H1 (cell line): ENCODE measurements at regions not wholly inside any gene's neighbourhood (a gene's known extent, or its start where the extent isn't known, plus 50 kb on each side); places are given as distances from the start of the nearest gene placed in this dataset.

ENCODE experiments used
- CTCF ChIA-PET: fragments of 300-600 bp; sonication (Branson Sonifier 250); formaldehyde crosslinking; loops from one replicate; lab custom pipeline; 2021; ENCODE audit not compliant: partially characterized antibody; lab: Charles Lee
- POLR2A ChIA-PET: fragments of 300-600 bp; sonication (Branson Sonifier 250); formaldehyde crosslinking; loops from one replicate; lab custom pipeline; 2021; ENCODE audit warnings: inconsistent platforms; ENCODE audit not compliant: partially characterized antibody; lab: Charles Lee
- DNase-seq, 2 experiments: peaks; one replicate each; pipeline versions ENCODE4 v3.0.0 to v3.0.0-alpha.2; 2010 to 2022; ENCODE audit warnings: low spot score in 2 of 2, low read depth in 1 of 2, mixed read lengths in 1 of 2
- FAIRE-seq: peaks from 2 replicates; lab custom pipeline; 2011; peaks lifted over from hg19 to GRCh38; lab: Jason Lieb, UNC
- H2AFZ ChIP-seq: 2 replicates; pipeline ENCODE4 v1.8.1; 2012; ENCODE audit warnings: low read length, inconsistent platforms
- H2AK5ac ChIP-seq: 2 replicates; pipeline ENCODE4 v1.6.1; 2013; ENCODE audit warnings: low read depth, low read length
- H2BK120ac ChIP-seq: replicated peaks from 2 replicates; pipeline ENCODE3; 2013; ENCODE audit warnings: low read depth, low read length, inconsistent platforms
- H2BK12ac ChIP-seq: 2 replicates; pipeline ENCODE4 v1.6.1; 2013; ENCODE audit warnings: low read depth, low read length
- H2BK15ac ChIP-seq: 2 replicates; pipeline ENCODE4 v1.6.1; 2013; ENCODE audit warnings: low read length
- H2BK20ac ChIP-seq: 2 replicates; pipeline ENCODE4 v1.6.1; 2013; ENCODE audit warnings: low read length
- H2BK5ac ChIP-seq: 2 replicates; pipeline ENCODE4 v1.6.1; 2013; ENCODE audit warnings: low read depth, low read length
- H3K14ac ChIP-seq: 2 replicates; pipeline ENCODE4 v1.6.1; 2013; ENCODE audit warnings: inconsistent platforms; ENCODE audit not compliant: insufficient read length
- H3K18ac ChIP-seq: 2 replicates; pipeline ENCODE4 v1.6.1; 2013; ENCODE audit warnings: low read length; ENCODE audit errors: extremely low read depth
- H3K23ac ChIP-seq: 2 replicates; pipeline ENCODE4 v1.6.1; 2013; ENCODE audit warnings: inconsistent platforms; ENCODE audit not compliant: insufficient read length
- H3K23me2 ChIP-seq: 2 replicates; pipeline ENCODE4 v1.6.1; 2013; ENCODE audit warnings: low read depth, low read length
- H3K27ac ChIP-seq: 2 replicates; pipeline ENCODE4 v1.6.1; 2011; ENCODE audit warnings: low read depth, low read length, inconsistent platforms
- H3K27me3 ChIP-seq, 4 experiments: replicated peaks in 1 of 4; 1 replicate in 1 of 4; 2 replicates in 3 of 4; pipeline versions ENCODE4 v1.6.1 to v1.8.1; 2011 to 2013; ENCODE audit warnings: low read length in 3 of 4, mild to moderate bottlenecking in 3 of 4, inconsistent platforms in 2 of 4, mixed read lengths in 2 of 4, moderate library complexity in 1 of 4; ENCODE audit not compliant: control insufficient read depth in 3 of 4, insufficient read depth in 3 of 4; ENCODE audit errors: extremely low read depth in 1 of 4
- H3K36me3 ChIP-seq, 4 experiments: 2 replicates each; pipeline versions ENCODE4 v1.6.1 to v1.8.1; 2011 to 2013; ENCODE audit warnings: mild to moderate bottlenecking in 4 of 4, low read length in 3 of 4, moderate library complexity in 2 of 4, control low read depth in 1 of 4, inconsistent platforms in 1 of 4; ENCODE audit not compliant: insufficient read depth in 4 of 4, control insufficient read depth in 2 of 4
- H3K4ac ChIP-seq: replicated peaks from 2 replicates; pipeline ENCODE3; 2013; ENCODE audit warnings: low read length, low read depth, mixed read lengths, inconsistent platforms; ENCODE audit not compliant: insufficient read length
- H3K4me1 ChIP-seq, 4 experiments: replicated peaks in 1 of 4; 1 replicate in 1 of 4; 2 replicates in 3 of 4; pipeline versions ENCODE4 v1.6.1 to v1.8.1; 2011 to 2013; ENCODE audit warnings: low read length in 3 of 4, inconsistent platforms in 2 of 4, mixed read lengths in 1 of 4; ENCODE audit not compliant: insufficient read depth in 4 of 4, control insufficient read depth in 3 of 4
- H3K4me2 ChIP-seq, 2 experiments: 2 replicates each; pipeline versions ENCODE4 v1.6.1 to v1.8.1; 2011 to 2013; ENCODE audit warnings: low read depth in 2 of 2, low read length in 2 of 2, control low read depth in 1 of 2, inconsistent platforms in 1 of 2, mild to moderate bottlenecking in 1 of 2; ENCODE audit not compliant: insufficient read depth in 1 of 2
- H3K4me3 ChIP-seq, 4 experiments: fragments of 200-600, 300-600 bp in 1 of 4; sonication (generic), shearing (Covaris generic), sonication (Bioruptor Twin) in 1 of 4; 2 replicates each; pipeline versions ENCODE4 v1.5.1 to v1.8.1; 2011 to 2016; ENCODE audit warnings: low read length in 4 of 4, low read depth in 3 of 4, control low read depth in 2 of 4, inconsistent platforms in 2 of 4, mild to moderate bottlenecking in 2 of 4, mixed read lengths in 1 of 4, moderate library complexity in 1 of 4; ENCODE audit not compliant: insufficient read depth in 2 of 4; ENCODE audit errors: extremely low read depth in 1 of 4
- H3K56ac ChIP-seq: replicated peaks from 2 replicates; pipeline ENCODE3; 2013; ENCODE audit warnings: low read depth, mild to moderate bottlenecking, mixed read lengths, low read length, inconsistent platforms; ENCODE audit not compliant: insufficient read length
- H3K79me1 ChIP-seq: 2 replicates; pipeline ENCODE4 v1.6.1; 2013; ENCODE audit warnings: low read depth, low read length, control low read depth
- H3K79me2 ChIP-seq, 2 experiments: 2 replicates each; pipeline versions ENCODE4 v1.6.1 to v1.8.1; 2012 to 2013; ENCODE audit warnings: low read length in 2 of 2, mild to moderate bottlenecking in 2 of 2, inconsistent platforms in 1 of 2; ENCODE audit not compliant: insufficient read depth in 2 of 2, control insufficient read depth in 1 of 2
- H3K9ac ChIP-seq, 4 experiments: replicated peaks in 1 of 4; 1 replicate in 1 of 4; 2 replicates in 3 of 4; pipeline versions ENCODE4 v1.6.1 to v1.8.1; 2011 to 2013; ENCODE audit warnings: low read depth in 3 of 4, low read length in 3 of 4, control low read depth in 2 of 4, mild to moderate bottlenecking in 2 of 4, moderate library complexity in 2 of 4, inconsistent platforms in 1 of 4; ENCODE audit errors: extremely low read depth in 1 of 4
- H3K9me3 ChIP-seq, 2 experiments: 2 replicates each; pipeline versions ENCODE4 v1.6.1 to v1.8.1; 2012 to 2013; ENCODE audit warnings: mild to moderate bottlenecking in 2 of 2, moderate library complexity in 2 of 2, control low read depth in 1 of 2, inconsistent platforms in 1 of 2, low read depth in 1 of 2, low read length in 1 of 2, mixed read lengths in 1 of 2; ENCODE audit not compliant: insufficient read depth in 2 of 2
- H4K20me1 ChIP-seq, 2 experiments: replicated peaks in 1 of 2; 2 replicates each; pipeline versions ENCODE3 to v1.8.1; 2011 to 2013; ENCODE audit warnings: inconsistent platforms in 2 of 2, low read length in 2 of 2, mild to moderate bottlenecking in 1 of 2; ENCODE audit not compliant: insufficient read depth in 2 of 2, control insufficient read depth in 1 of 2
- H4K5ac ChIP-seq: 2 replicates; pipeline ENCODE4 v1.6.1; 2013; ENCODE audit warnings: low read length, low read depth, mixed read lengths, inconsistent platforms; ENCODE audit not compliant: insufficient read length
- H4K8ac ChIP-seq: 2 replicates; pipeline ENCODE4 v1.8.0; 2013; ENCODE audit warnings: mild to moderate bottlenecking, moderate library complexity, low read length, inconsistent platforms; ENCODE audit not compliant: insufficient read depth; ENCODE audit errors: extremely low read depth
- H4K91ac ChIP-seq: replicated peaks from 2 replicates; pipeline ENCODE3; 2013; ENCODE audit warnings: low read length, mixed read lengths, inconsistent platforms; ENCODE audit not compliant: insufficient read length
- BACH1 ChIP-seq: IDR thresholded peaks from 2 replicates; pipeline ENCODE4 v1.6.1; 2012; ENCODE audit warnings: low read length, improper control_type of control experiment
- CHD1 ChIP-seq: IDR thresholded peaks from 2 replicates; pipeline ENCODE4 v1.6.1; 2012; ENCODE audit warnings: low read depth, low read length, improper control_type of control experiment
- CHD2 ChIP-seq: IDR thresholded peaks from 2 replicates; pipeline ENCODE4 v1.6.1; 2012; ENCODE audit warnings: low read length, improper control_type of control experiment
- EZH2 ChIP-seq: fragments of 200-600 bp; sonication (generic); IDR thresholded peaks from 2 replicates; pipeline ENCODE4 v1.7.1; 2012; ENCODE audit warnings: low read depth, mild to moderate bottlenecking, moderate library complexity, low read length, inconsistent platforms; ENCODE audit not compliant: severe bottlenecking
- HDAC2 ChIP-seq, 2 experiments: fragments of 300-600 bp in 1 of 2; sonication (generic) in 1 of 2; IDR thresholded peaks; 2 replicates each; pipeline ENCODE4 v1.6.1; 2011 to 2012; ENCODE audit warnings: low read depth in 2 of 2, low read length in 2 of 2, mild to moderate bottlenecking in 2 of 2, moderate library complexity in 2 of 2, borderline replicate concordance in 1 of 2, inconsistent platforms in 1 of 2
- PHF8 ChIP-seq: fragments of 200-600 bp; sonication (generic); conservative IDR thresholded peaks from 2 replicates; pipeline ENCODE4 v1.7.1; 2012; ENCODE audit warnings: low read depth, mild to moderate bottlenecking, inconsistent platforms, low read length, moderate library complexity
- SAP30 ChIP-seq: fragments of 300-600 bp; sonication (generic); IDR thresholded peaks from 2 replicates; pipeline ENCODE4 v1.7.1; 2012; ENCODE audit warnings: low read length, moderate library complexity, mild to moderate bottlenecking, inconsistent platforms; ENCODE audit not compliant: insufficient read depth, insufficient replicate concordance
- SIX5 ChIP-seq: IDR thresholded peaks from 2 replicates; pipeline ENCODE4 v1.6.1; 2011; ENCODE audit warnings: mild to moderate bottlenecking, low read depth, low read length
- SRF ChIP-seq: IDR thresholded peaks from 2 replicates; pipeline ENCODE4 v1.6.1; 2011; ENCODE audit warnings: mild to moderate bottlenecking, low read depth, low read length, moderate library complexity
- TAF1 ChIP-seq: IDR thresholded peaks from 2 replicates; pipeline ENCODE4 v1.6.1; 2011; ENCODE audit warnings: mild to moderate bottlenecking, low read depth, low read length
- YY1 ChIP-seq: IDR thresholded peaks from 2 replicates; pipeline ENCODE4 v1.6.1; 2011; ENCODE audit warnings: low read depth, mild to moderate bottlenecking, low read length
- WGBS, 2 experiments: shearing (Covaris generic) in 1 of 2; methylation state at CpG; one replicate each; pipeline versions ENCODE4 v1.1.6 to v1.1.7; 2013 to 2015; ENCODE audit warnings: low lambda C conversion rate in 2 of 2, mixed read lengths in 2 of 2, inconsistent platforms in 1 of 2, low coverage in 1 of 2, missing lambda C conversion rate in 1 of 2; ENCODE audit not compliant: insufficient replicate concordance in 2 of 2, insufficient coverage in 1 of 2, insufficient read length in 1 of 2; ENCODE audit errors: extremely low coverage in 1 of 2, missing lambda C conversion rate in 1 of 2; 5-methylcytosine and 5-hydroxymethylcytosine counted together
- TF ChIP-seq, protein P1 (sequence below): IDR thresholded peaks from 2 replicates; pipeline ENCODE4 v1.6.1; 2012; ENCODE audit warnings: inconsistent platforms

DNA sequence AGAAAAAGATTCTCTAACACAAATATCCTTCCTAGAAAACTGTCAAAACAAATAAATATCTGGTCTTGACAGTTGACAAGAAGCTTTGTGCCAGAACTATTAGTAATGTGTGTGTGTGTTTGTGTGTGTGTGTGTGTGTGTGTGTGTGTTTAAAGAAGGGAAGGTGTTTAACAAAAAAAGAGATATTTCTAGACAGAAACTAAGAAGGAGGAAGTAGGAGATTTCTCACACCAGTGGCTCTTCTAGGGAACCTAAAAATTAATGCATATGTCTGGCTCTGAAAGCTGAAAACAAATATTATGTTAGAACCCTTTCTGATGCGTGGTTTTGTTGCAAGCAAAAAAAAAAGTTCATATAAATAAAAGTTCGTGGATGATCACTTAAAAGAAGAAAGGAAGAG is 277.5 kb downstream of the RPS4Y2 start:
- H3K9me3 ChIP-seq: peaks cover 0 to 11% of the 10 kb centered on the region in 2 experiments; a peak in 2 of 4 replicates
- no peak overlapping the region for H4K5ac ChIP-seq
- no peak overlapping the region for H3K18ac ChIP-seq
- H3K23me2 ChIP-seq: no peaks in the 10 kb centered on the region
- FAIRE-seq: no peak
- 55% methylated on average over 2 of the region's 2 CpGs; no CpG with 5 or more reads in 1 of the 2 experiments for WGBS, 2 experiments
- no peak overlapping the region for H2BK5ac ChIP-seq
- H2BK20ac ChIP-seq: no peak overlapping the region
- no peak overlapping the region for H2AFZ ChIP-seq
- no peak overlapping the region for H2BK120ac ChIP-seq
- no peaks in the 10 kb centered on the region for H3K79me1 ChIP-seq
- POLR2A ChIA-PET: no interaction called here
- H4K8ac ChIP-seq: no peak overlapping the region
- no peaks in the 10 kb centered on the region for H3K36me3 ChIP-seq
- H3K79me2 ChIP-seq: no peaks in the 10 kb centered on the region
- no peak overlapping the region for H3K27ac ChIP-seq
- no peak overlapping the region for H3K4me2 ChIP-seq
- TF ChIP-seq BACH1: no peak
- no peak for TF ChIP-seq TAF1
- TF ChIP-seq SAP30: no peak
- no peak for TF ChIP-seq PHF8
- no peak for TF ChIP-seq EZH2
- TF ChIP-seq HDAC2 (IDR thresholded peaks at IDR 0.05; ENCODE audit: borderline replicate concordance in 1 of 2, low read depth in 2 of 2, low read length in 2 of 2): no peak
- TF ChIP-seq SRF: no peak
- no peak for TF ChIP-seq SIX5
- TF ChIP-seq YY1: no peak
- TF ChIP-seq CHD1: no peak
- TF ChIP-seq, protein P1, sequence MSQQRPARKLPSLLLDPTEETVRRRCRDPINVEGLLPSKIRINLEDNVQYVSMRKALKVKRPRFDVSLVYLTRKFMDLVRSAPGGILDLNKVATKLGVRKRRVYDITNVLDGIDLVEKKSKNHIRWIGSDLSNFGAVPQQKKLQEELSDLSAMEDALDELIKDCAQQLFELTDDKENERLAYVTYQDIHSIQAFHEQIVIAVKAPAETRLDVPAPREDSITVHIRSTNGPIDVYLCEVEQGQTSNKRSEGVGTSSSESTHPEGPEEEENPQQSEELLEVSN: no peak
- TF ChIP-seq CHD2: no peak
- H3K4ac ChIP-seq: no peak overlapping the region
- H3K14ac ChIP-seq: no peak overlapping the region
- DNase-seq: no peak
- CTCF ChIA-PET: no interaction called here
- no peak overlapping the region for H4K91ac ChIP-seq
- no peaks in the 10 kb centered on the region for H3K4me1 ChIP-seq
- no peak overlapping the region for H2AK5ac ChIP-seq
- H4K20me1 ChIP-seq: no peaks in the 10 kb centered on the region
- no peak overlapping the region for H3K23ac ChIP-seq
- H3K4me3 ChIP-seq: no peak overlapping the region
- H2BK15ac ChIP-seq: no peak overlapping the region
- no peak overlapping the region for H3K9ac ChIP-seq
- H3K56ac ChIP-seq: no peak overlapping the region
- no peak overlapping the region for H2BK12ac ChIP-seq
- H3K27me3 ChIP-seq: no peaks in the 10 kb centered on the region
